ENCODE measurements at regions not wholly inside any gene's neighbourhood (a gene's known extent, or its start where the extent isn't known, plus 50 kb on each side); places are given as distances from the start of the nearest gene placed in this dataset.

- TF ChIP-seq CTCF (IDR thresholded peaks at IDR 0.05), result no peak
- no peak for TF ChIP-seq REST (IDR thresholded peaks at IDR 0.05; ENCODE audit: insufficient read depth in 1 of 2, low read depth in 2 of 2, low read length in 1 of 2)
- no peak for TF ChIP-seq SIN3A (IDR thresholded peaks at IDR 0.05; ENCODE audit: borderline replicate concordance, insufficient read depth, low read depth, low read length)
Measured at GRCh38 chr5:126093041-126093440, 330.2 kb upstream of the GRAMD2B start.
